Suprapubic skin (tissue), 4 donors: ENCODE measurements at regions not wholly inside any gene's neighbourhood (a gene's known extent, or its start where the extent isn't known, plus 50 kb on each side); places are given as distances from the start of the nearest gene placed in this dataset.

Experiments used
- DNase-seq, 2 donors: peaks; one replicate each; pipeline ENCODE4 v3.0.0-alpha.2; 2019; ENCODE audit warnings: low spot score in 2 of 2
- H3K27ac ChIP-seq: fragments of 200-600 bp; sonication (generic); one replicate; pipeline ENCODE4 v1.5.1; 2019
- H3K27me3 ChIP-seq: fragments of 200-600 bp; sonication (generic); one replicate; pipeline ENCODE4 v1.5.1; 2019
- H3K36me3 ChIP-seq: fragments of 200-600 bp; sonication (generic); one replicate; pipeline ENCODE4 v1.5.1; 2019
- H3K4me1 ChIP-seq: fragments of 200-600 bp; sonication (generic); one replicate; pipeline ENCODE4 v1.5.1; 2019
- H3K4me3 ChIP-seq: fragments of 200-600 bp; sonication (generic); one replicate; pipeline ENCODE4 v1.5.1; 2019; ENCODE audit warnings: mild to moderate bottlenecking
- H3K9me3 ChIP-seq: fragments of 200-600 bp; sonication (generic); one replicate; pipeline ENCODE4 v1.5.1; 2019
- EP300 ChIP-seq: sonication (generic); formaldehyde crosslinking; IDR thresholded peaks from one replicate; pipeline ENCODE4 v1.6.1; 2017; ENCODE audit warnings: antibody characterized with exemption
- POLR2A ChIP-seq, 2 donors: fragments of 450-650 bp; IDR thresholded peaks; one replicate each; pipeline ENCODE4 v1.6.1; 2017; ENCODE audit warnings: antibody characterized with exemption in 2 of 2, mild to moderate bottlenecking in 2 of 2, moderate library complexity in 2 of 2
- POLR2AphosphoS5 ChIP-seq, 3 donors: sonication (generic); formaldehyde crosslinking; IDR thresholded peaks; one replicate each; pipeline ENCODE4 v1.6.1; 2017; ENCODE audit warnings: antibody characterized with exemption in 3 of 3
- WGBS: methylation state at CpG from one replicate; pipeline ENCODE4 v1.1.5; 2018; 5-methylcytosine and 5-hydroxymethylcytosine counted together
- TF ChIP-seq, protein P1 (sequence below), 2 donors: fragments of 200-600 bp in 1 of 2; fragments of 450-650 bp in 1 of 2; sonication (generic) in 1 of 2; IDR thresholded peaks; one replicate each; pipeline ENCODE4 v1.5.1; 2016 to 2019; ENCODE audit warnings: antibody characterized with exemption in 2 of 2, mild to moderate bottlenecking in 1 of 2, moderate library complexity in 1 of 2

DNA sequence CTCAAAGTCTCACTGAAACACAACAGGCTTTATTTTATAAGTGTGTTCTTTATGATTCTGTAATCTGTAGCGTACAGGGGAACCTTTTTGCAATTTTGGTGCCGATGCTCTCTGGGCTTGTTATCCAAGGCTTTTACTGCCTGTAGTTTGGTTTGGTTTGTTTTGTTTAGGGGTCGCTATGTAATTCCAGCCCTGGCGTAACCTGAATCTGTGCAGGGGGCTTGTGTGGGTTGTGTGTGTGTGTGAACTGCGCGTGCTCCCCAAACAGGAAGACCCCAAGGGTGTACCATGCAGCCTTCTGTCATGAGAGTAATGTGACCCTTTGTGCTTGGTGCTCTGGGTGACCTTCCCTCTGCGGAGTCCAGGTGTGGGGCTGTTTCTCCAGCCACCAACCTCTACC, 92.1 kb upstream of the CLDN14 start:
- WGBS: 69% methylated on average over 7 of the region's 7 CpGs

DNA sequence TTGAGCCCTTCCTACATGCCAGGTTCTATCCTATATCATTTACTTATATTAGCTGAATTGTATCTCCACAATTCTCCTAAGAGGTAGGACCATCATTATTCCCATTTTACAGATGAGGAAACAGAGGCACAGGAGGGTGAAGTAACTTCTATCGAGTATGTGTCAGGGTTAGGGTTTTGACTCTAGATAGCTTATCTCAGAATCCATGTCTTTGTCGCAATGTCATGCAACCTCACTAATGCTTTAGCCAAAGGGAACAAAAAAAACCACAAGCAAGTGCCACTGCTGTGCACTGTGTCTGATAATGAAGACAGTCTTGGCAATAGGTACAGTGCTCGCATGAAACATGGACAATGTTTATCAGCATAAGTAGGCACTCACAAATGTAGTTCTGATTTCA, 95.4 kb upstream of the CLDN14 start:
- DNase-seq: no peak
- Histone ChIP-seq H3K4me3 (no peak overlapping the region), H3K36me3 (no peaks in the 10 kb centered on the region), H3K4me1 (no peaks in the 10 kb centered on the region), H3K9me3 (no peaks in the 10 kb centered on the region), H3K27ac (no peak overlapping the region), H3K27me3 (peaks cover 17% of the 10 kb centered on the region)
- 84% methylated on average over 3 of the region's 3 CpGs for WGBS
- TF ChIP-seq POLR2AphosphoS5 (IDR thresholded peaks at IDR 0.05) (no peak), POLR2A (IDR thresholded peaks at IDR 0.05) (no peak), EP300 (no peak)
- TF ChIP-seq, protein P1, sequence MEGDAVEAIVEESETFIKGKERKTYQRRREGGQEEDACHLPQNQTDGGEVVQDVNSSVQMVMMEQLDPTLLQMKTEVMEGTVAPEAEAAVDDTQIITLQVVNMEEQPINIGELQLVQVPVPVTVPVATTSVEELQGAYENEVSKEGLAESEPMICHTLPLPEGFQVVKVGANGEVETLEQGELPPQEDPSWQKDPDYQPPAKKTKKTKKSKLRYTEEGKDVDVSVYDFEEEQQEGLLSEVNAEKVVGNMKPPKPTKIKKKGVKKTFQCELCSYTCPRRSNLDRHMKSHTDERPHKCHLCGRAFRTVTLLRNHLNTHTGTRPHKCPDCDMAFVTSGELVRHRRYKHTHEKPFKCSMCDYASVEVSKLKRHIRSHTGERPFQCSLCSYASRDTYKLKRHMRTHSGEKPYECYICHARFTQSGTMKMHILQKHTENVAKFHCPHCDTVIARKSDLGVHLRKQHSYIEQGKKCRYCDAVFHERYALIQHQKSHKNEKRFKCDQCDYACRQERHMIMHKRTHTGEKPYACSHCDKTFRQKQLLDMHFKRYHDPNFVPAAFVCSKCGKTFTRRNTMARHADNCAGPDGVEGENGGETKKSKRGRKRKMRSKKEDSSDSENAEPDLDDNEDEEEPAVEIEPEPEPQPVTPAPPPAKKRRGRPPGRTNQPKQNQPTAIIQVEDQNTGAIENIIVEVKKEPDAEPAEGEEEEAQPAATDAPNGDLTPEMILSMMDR (IDR thresholded peaks at IDR 0.05): no peak

More for the DNA sequence above, 92.1 kb upstream of the CLDN14 start:
- TF ChIP-seq, protein P1 (IDR thresholded peaks at IDR 0.05): no peak
- TF ChIP-seq POLR2AphosphoS5 (IDR thresholded peaks at IDR 0.05) (no peak), POLR2A (IDR thresholded peaks at IDR 0.05) (no peak), EP300 (no peak)
- no peak overlapping the region for H3K4me3 ChIP-seq
- H3K27me3 ChIP-seq: peaks cover 34% of the 10 kb centered on the region
- H3K36me3 ChIP-seq: no peaks in the 10 kb centered on the region
- no peaks in the 10 kb centered on the region for H3K4me1 ChIP-seq
- DNase-seq: no peak
- H3K9me3 ChIP-seq: no peaks in the 10 kb centered on the region
- H3K27ac ChIP-seq: no peak overlapping the region

DNA sequence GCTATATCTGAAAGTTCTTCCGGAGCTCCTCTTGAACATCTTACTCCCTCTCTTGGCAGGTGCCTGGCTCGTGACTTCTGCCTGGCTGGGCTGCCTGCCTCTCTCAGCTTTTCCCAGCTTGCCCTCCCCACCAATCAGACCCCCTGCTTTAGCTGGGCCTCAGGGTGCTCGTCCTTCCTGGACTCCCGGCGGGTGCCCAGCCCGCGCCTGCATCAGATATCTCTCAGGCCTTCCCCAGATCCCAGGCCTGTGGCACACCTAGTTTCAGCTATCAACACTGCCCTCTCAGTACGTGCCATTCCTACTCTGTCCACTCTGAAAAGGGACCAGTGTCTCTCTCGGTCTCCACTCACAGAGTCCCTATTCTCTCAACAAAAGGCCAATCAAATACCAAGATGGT, 96.5 kb upstream of the CLDN14 start:
- Histone ChIP-seq H3K27ac (no peak overlapping the region), H3K36me3 (no peaks in the 10 kb centered on the region), H3K27me3 (peaks cover 11% of the 10 kb centered on the region), H3K9me3 (no peaks in the 10 kb centered on the region), H3K4me1 (no peaks in the 10 kb centered on the region), H3K4me3 (no peak overlapping the region)
- 90% methylated on average over 9 of the region's 9 CpGs for WGBS
- DNase-seq: no peak
- TF ChIP-seq POLR2AphosphoS5 (IDR thresholded peaks at IDR 0.05) (no peak), POLR2A (IDR thresholded peaks at IDR 0.05) (no peak), EP300 (no peak)
- TF ChIP-seq, protein P1 (IDR thresholded peaks at IDR 0.05): no peak

DNA sequence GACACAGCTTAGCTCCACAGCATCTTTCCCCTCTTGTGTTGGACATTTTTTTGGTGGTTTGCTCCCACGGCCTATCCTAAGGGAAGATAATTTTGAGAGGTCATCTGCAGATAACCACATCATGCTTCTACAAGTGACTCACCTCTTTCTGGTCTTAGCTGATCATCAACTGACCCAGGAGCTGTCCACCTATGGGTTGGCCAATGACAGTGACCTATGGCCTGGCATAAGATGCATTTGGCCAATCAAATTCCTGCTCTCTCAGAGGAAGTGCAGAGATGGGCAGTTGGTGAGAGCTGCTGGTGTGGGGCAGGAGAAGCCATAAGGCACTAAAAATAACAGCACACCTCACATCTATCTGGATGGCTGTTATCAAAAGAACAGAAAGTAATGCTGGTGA, 100.0 kb upstream of the CLDN14 start:
- WGBS: 100% methylated on average over 1 of the region's 1 CpG
- H3K27me3 ChIP-seq: peaks cover 21% of the 10 kb centered on the region
- no peak for DNase-seq
- TF ChIP-seq POLR2A (IDR thresholded peaks at IDR 0.05) (no peak), POLR2AphosphoS5 (IDR thresholded peaks at IDR 0.05) (no peak), EP300 (no peak)
- TF ChIP-seq, protein P1 (IDR thresholded peaks at IDR 0.05): no peak
- H3K27ac ChIP-seq: no peak overlapping the region
- no peaks in the 10 kb centered on the region for H3K4me1 ChIP-seq
- H3K9me3 ChIP-seq: no peaks in the 10 kb centered on the region
- H3K4me3 ChIP-seq: no peak overlapping the region
- H3K36me3 ChIP-seq: no peaks in the 10 kb centered on the region

DNA sequence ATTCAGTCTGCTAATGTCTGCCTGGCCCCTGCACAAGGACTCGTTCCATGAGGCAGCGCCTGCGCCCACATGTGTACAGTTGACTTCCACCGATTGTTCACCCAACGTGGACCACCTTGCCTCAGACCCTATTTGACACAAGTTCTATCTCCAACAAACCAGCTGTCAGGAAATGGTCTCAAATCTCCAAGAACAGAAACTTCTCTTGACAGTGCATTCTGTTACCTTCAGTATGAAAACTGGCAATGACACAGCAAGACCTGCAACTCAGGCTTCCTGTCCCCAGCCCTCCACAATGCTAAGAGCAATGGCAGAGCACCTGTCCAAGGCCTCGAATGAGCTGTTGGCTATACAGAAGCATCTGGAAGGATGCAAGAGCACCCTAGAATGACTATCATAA, 102.3 kb upstream of the CLDN14 start:
- Histone ChIP-seq H3K27ac (no peak overlapping the region), H3K27me3 (peaks cover 21% of the 10 kb centered on the region), H3K4me1 (no peaks in the 10 kb centered on the region), H3K36me3 (no peaks in the 10 kb centered on the region), H3K9me3 (no peaks in the 10 kb centered on the region), H3K4me3 (no peak overlapping the region)
- no peak for DNase-seq
- TF ChIP-seq, protein P1 (IDR thresholded peaks at IDR 0.05): no peak
- TF ChIP-seq POLR2A (IDR thresholded peaks at IDR 0.05) (no peak), POLR2AphosphoS5 (IDR thresholded peaks at IDR 0.05) (no peak), EP300 (no peak)
- 84% methylated on average over 6 of the region's 6 CpGs for WGBS
